HepG2 (cell line): ENCODE measurements at regions not wholly inside any gene's neighbourhood (a gene's known extent, or its start where the extent isn't known, plus 50 kb on each side); places are given as distances from the start of the nearest gene placed in this dataset.
"Not testable (repeated sequence)": the region's sequence is repeated elsewhere in the genome, so short reads cannot be mapped to it uniquely, and the experiment has no call there.

Experiments used
- ATAC-seq: fragments of 200-7000 bp; cut with Tn5 transposase; 3 replicates; pipeline ENCODE4 v1.9.1; 2020; ENCODE audit warnings: mild to moderate bottlenecking, moderate library complexity
- BruUV-seq: library from RNA; stranded (reverse); fragments of 400-500 nt; replicated peaks from 2 replicates; lab custom pipeline; 2021; lab: Mats Ljungman, UMichigan
- CTCF ChIA-PET: fragments of 300-600 bp; formaldehyde crosslinking; extraction: SDS; loops from one replicate; lab custom pipeline; 2021; ENCODE audit warnings: low total read pairs, inconsistent platforms, low intra/inter-chr PET ratio; lab: Yijun Ruan, JAX
- POLR2A ChIA-PET: fragments of 350-600 bp; sonication (Branson Sonifier 250); formaldehyde crosslinking; loops from one replicate; lab custom pipeline; 2020; ENCODE audit warnings: antibody characterized with exemption, inconsistent platforms; lab: Yijun Ruan, JAX
- DNase-seq: peaks from one replicate; pipeline ENCODE4 v3.0.0-alpha.2; 2015; ENCODE audit warnings: low spot score
- FAIRE-seq: peaks from 3 replicates; lab custom pipeline; 2011; peaks lifted over from hg19 to GRCh38; lab: Jason Lieb, UNC
- H2AFZ ChIP-seq: one replicate; pipeline ENCODE4 v1.6.1; 2011; ENCODE audit warnings: low read length, inconsistent platforms
- H3K27ac ChIP-seq: fragments of 300-600 bp; 3 replicates; pipeline ENCODE4 v1.8.0; 2011; ENCODE audit warnings: mixed run types, mild to moderate bottlenecking, mixed read lengths, low read length, inconsistent platforms; ENCODE audit not compliant: insufficient read depth; ENCODE audit errors: extremely low read length
- H3K27me3 ChIP-seq, 2 experiments: fragments of 200-600 bp in 1 of 2; 2 replicates in 1 of 2; 3 replicates in 1 of 2; pipeline versions ENCODE4 v1.6.0 to v1.8.0; 2011; ENCODE audit warnings: low read length in 2 of 2, mild to moderate bottlenecking in 2 of 2, moderate library complexity in 2 of 2, inconsistent platforms in 1 of 2; ENCODE audit not compliant: insufficient read depth in 2 of 2, control insufficient read depth in 1 of 2
- H3K36me3 ChIP-seq, 2 experiments: fragments of 200-600 bp in 1 of 2; replicated peaks in 1 of 2; 2 replicates in 1 of 2; 3 replicates in 1 of 2; pipeline versions ENCODE4 v1.5.1 to v1.8.0; 2011; ENCODE audit warnings: low read length in 2 of 2, inconsistent platforms in 1 of 2; ENCODE audit not compliant: insufficient read depth in 2 of 2, control insufficient read depth in 1 of 2
- H3K4me1 ChIP-seq: 2 replicates; pipeline ENCODE4 v1.5.1; 2012; ENCODE audit warnings: low read length, inconsistent platforms; ENCODE audit not compliant: insufficient read depth
- H3K4me2 ChIP-seq: 2 replicates; pipeline ENCODE4 v1.6.0; 2011; ENCODE audit warnings: low read depth, low read length, inconsistent platforms
- H3K4me3 ChIP-seq, 3 experiments: fragments of 200-600 bp in 1 of 3; sonication (generic), shearing (Covaris generic) in 1 of 3; replicated peaks in 1 of 3; 2 replicates each; pipeline ENCODE4 v1.5.1; 2011 to 2016; ENCODE audit warnings: low read length in 3 of 3, inconsistent platforms in 2 of 3, low read depth in 2 of 3, mild to moderate bottlenecking in 2 of 3, control low read depth in 1 of 3, mixed read lengths in 1 of 3; ENCODE audit not compliant: insufficient read depth in 1 of 3
- H3K79me2 ChIP-seq: one replicate; pipeline ENCODE4 v1.6.1; 2011; ENCODE audit warnings: low read length, inconsistent platforms; ENCODE audit not compliant: insufficient read depth
- H3K9ac ChIP-seq: 2 replicates; pipeline ENCODE4 v1.6.0; 2011; ENCODE audit warnings: mild to moderate bottlenecking, low read depth, low read length, inconsistent platforms; ENCODE audit not compliant: insufficient read depth
- H3K9me3 ChIP-seq: 2 replicates; pipeline ENCODE4 v1.5.1; 2012; ENCODE audit warnings: mild to moderate bottlenecking, low read length
- H4K20me1 ChIP-seq: 2 replicates; pipeline ENCODE4 v1.6.0; 2011; ENCODE audit warnings: inconsistent platforms, mild to moderate bottlenecking, low read length, moderate library complexity; ENCODE audit not compliant: insufficient read depth
- ATF1 ChIP-seq: IDR thresholded peaks from 2 replicates; pipeline ENCODE4 v1.6.1; 2016; ENCODE audit warnings: mild to moderate bottlenecking, control low read depth
- CENPT ChIP-seq: sonication (generic); formaldehyde crosslinking; IDR thresholded peaks from 2 replicates; pipeline ENCODE4 v1.8.0; 2022; ENCODE audit warnings: low read depth, mild to moderate bottlenecking, moderate library complexity, missing genetic modification reagents
- HOXA9 ChIP-seq: sonication (generic); formaldehyde crosslinking; IDR thresholded peaks from 2 replicates; pipeline ENCODE4 v1.8.1; 2022; ENCODE audit warnings: missing genetic modification reagents, mild to moderate bottlenecking, moderate library complexity, borderline replicate concordance
- KLF6 ChIP-seq: IDR thresholded peaks from 2 replicates; pipeline ENCODE4 v1.8.0; 2016; ENCODE audit warnings: missing biosample characterization, missing genetic modification reagents
- MED1 ChIP-seq: sonication (generic); formaldehyde crosslinking; IDR thresholded peaks from 2 replicates; pipeline ENCODE4 v1.4.0; 2020; ENCODE audit warnings: missing genetic modification reagents
- NFKBIZ ChIP-seq: IDR thresholded peaks from 2 replicates; pipeline ENCODE4 v1.6.1; 2018; ENCODE audit warnings: missing genetic modification reagents, missing compliant biosample characterization
- ZNF225 ChIP-seq: sonication (generic); formaldehyde crosslinking; IDR thresholded peaks from 2 replicates; pipeline ENCODE4 v1.4.0; 2020; ENCODE audit warnings: mild to moderate bottlenecking, missing genetic modification reagents
- ZNF331 ChIP-seq: sonication (generic); formaldehyde crosslinking; IDR thresholded peaks from 2 replicates; pipeline ENCODE4 v1.4.0; 2020; ENCODE audit warnings: missing genetic modification reagents
- ZNF430 ChIP-seq: sonication (generic); formaldehyde crosslinking; IDR thresholded peaks from 2 replicates; pipeline ENCODE4 v1.9.0; 2021; ENCODE audit warnings: mild to moderate bottlenecking, missing genetic modification reagents
- WGBS: methylation state at CpG from one replicate; pipeline ENCODE4 v1.1.6; 2017; ENCODE audit warnings: low lambda C conversion rate; 5-methylcytosine and 5-hydroxymethylcytosine counted together
- in situ Hi-C: cut with HindIII; loops from 2 replicates; pipeline ENCODE4 v1.10.0; 2017; ENCODE audit warnings: low pct_unique_long_range_greater_than_20kb; ENCODE audit not compliant: extremely low pct_ligation_motif_present
- intact Hi-C: fragments of 100-400 bp; cut with micrococcal nuclease; formaldehyde crosslinking; loops from one replicate; pipeline ENCODE4 v1.10.0; 2022; ENCODE audit not compliant: unreplicated experiment
- TF ChIP-seq, protein P1 (sequence below): sonication (generic); formaldehyde crosslinking; IDR thresholded peaks from 2 replicates; pipeline ENCODE4 v1.8.0; 2023; ENCODE audit warnings: mild to moderate bottlenecking, missing genetic modification reagents
- TF ChIP-seq, protein P2 (sequence below): sonication (generic); formaldehyde crosslinking; IDR thresholded peaks from 2 replicates; pipeline ENCODE4 v1.4.0; 2020; ENCODE audit warnings: missing genetic modification reagents
- TF ChIP-seq, protein P3 (sequence below): IDR thresholded peaks from 2 replicates; pipeline ENCODE4 v1.6.1; 2016; ENCODE audit warnings: missing compliant biosample characterization, missing genetic modification reagents, borderline replicate concordance

DNA sequence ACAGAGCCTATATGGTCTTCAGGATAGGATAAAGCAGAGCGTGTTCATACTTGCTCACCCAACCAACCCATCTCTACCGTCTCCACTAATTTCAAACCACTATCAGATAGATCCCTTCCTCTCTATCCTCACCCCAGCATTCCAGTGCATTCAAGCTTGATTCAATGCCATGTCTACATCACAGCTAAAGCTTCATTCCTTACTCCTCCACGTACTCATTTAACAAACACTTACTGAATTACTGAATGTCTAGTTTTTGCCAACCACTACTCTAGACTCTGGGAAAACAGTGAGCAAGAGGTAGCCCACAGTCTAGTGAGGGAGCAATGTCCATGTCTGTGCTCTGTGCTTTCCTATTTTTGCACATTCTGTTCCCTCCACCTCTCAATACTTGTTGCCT is 163.5 kb upstream of the MSX2 start:
- H3K27ac ChIP-seq: no peak overlapping the region
- no peak overlapping the region for H3K4me2 ChIP-seq
- no peaks in the 10 kb centered on the region for H4K20me1 ChIP-seq
- no peak overlapping the region for H3K9ac ChIP-seq
- H3K27me3 ChIP-seq: peaks cover 0 to 9% of the 10 kb centered on the region in 2 experiments; a peak in 1 of 5 replicates
- FAIRE-seq (no peak), DNase-seq (no peak), ATAC-seq (no peak)
- H3K9me3 ChIP-seq: no peaks in the 10 kb centered on the region
- no peaks in the 10 kb centered on the region for H3K79me2 ChIP-seq
- H2AFZ ChIP-seq: no peak overlapping the region
- ChIA-PET CTCF (no interaction called here), POLR2A (no interaction called here)
- in situ Hi-C loops: no loop called here
- TF ChIP-seq, protein P1, sequence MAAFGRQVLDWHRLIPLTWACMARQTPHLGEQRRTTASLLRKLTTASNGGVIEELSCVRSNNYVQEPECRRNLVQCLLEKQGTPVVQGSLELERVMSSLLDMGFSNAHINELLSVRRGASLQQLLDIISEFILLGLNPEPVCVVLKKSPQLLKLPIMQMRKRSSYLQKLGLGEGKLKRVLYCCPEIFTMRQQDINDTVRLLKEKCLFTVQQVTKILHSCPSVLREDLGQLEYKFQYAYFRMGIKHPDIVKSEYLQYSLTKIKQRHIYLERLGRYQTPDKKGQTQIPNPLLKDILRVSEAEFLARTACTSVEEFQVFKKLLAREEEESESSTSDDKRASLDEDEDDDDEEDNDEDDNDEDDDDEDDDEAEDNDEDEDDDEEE: no peak
- TF ChIP-seq ZNF331 (CRISPR knock-in tag) (no peak), CENPT (CRISPR knock-in tag) (no peak), ATF1 (CRISPR knock-in tag) (no peak), MED1 (CRISPR knock-in tag) (no peak), KLF6 (no peak), HOXA9 (no peak), ZNF430 (no peak), NFKBIZ (no peak), ZNF225 (no peak)
- TF ChIP-seq, protein P2, sequence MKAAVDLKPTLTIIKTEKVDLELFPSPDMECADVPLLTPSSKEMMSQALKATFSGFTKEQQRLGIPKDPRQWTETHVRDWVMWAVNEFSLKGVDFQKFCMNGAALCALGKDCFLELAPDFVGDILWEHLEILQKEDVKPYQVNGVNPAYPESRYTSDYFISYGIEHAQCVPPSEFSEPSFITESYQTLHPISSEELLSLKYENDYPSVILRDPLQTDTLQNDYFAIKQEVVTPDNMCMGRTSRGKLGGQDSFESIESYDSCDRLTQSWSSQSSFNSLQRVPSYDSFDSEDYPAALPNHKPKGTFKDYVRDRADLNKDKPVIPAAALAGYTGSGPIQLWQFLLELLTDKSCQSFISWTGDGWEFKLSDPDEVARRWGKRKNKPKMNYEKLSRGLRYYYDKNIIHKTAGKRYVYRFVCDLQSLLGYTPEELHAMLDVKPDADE: no peak
- TF ChIP-seq, protein P3, sequence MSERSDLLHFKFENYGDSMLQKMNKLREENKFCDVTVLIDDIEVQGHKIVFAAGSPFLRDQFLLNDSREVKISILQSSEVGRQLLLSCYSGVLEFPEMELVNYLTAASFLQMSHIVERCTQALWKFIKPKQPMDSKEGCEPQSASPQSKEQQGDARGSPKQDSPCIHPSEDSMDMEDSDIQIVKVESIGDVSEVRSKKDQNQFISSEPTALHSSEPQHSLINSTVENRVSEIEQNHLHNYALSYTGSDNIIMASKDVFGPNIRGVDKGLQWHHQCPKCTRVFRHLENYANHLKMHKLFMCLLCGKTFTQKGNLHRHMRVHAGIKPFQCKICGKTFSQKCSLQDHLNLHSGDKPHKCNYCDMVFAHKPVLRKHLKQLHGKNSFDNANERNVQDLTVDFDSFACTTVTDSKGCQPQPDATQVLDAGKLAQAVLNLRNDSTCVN (CRISPR knock-in tag): no peak
- H3K36me3 ChIP-seq: no peaks in the 10 kb centered on the region
- H3K4me1 ChIP-seq: no peaks in the 10 kb centered on the region
- intact Hi-C loops: no loop called here
- BruUV-seq: no TSS peak
- WGBS: 17% methylated on average over 3 of the region's 3 CpGs
- no peak overlapping the region for H3K4me3 ChIP-seq

DNA sequence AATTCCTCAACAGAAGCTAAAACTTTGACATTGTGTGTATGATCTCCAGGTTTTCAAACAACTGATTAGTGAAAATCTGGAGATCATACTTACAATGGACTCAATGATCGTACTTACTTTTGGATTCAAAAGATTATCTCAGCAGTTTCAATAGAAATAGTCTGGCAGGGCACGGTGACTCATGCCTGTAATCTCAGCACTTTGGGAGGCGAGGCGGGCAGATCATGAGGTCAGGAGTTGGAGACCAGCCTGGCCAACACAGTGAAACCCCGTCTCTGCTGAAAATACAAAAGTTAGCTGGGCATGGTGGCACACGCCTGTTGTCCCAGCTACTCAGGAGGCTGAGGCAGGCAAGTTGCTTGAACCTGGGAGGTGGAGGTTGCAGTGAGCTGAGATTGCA is 161.3 kb upstream of the MSX2 start:
- in situ Hi-C loops, H3K9me3 ChIP-seq, H3K4me1 ChIP-seq, H3K36me3 ChIP-seq, H4K20me1 ChIP-seq, H3K4me2 ChIP-seq, CTCF ChIA-PET, H3K4me3 ChIP-seq, H3K79me2 ChIP-seq, POLR2A ChIA-PET, FAIRE-seq, BruUV-seq, H3K27ac ChIP-seq, H2AFZ ChIP-seq, H3K27me3 ChIP-seq, H3K9ac ChIP-seq, intact Hi-C loops, ATAC-seq, DNase-seq: not testable (repeated sequence)
- 21% methylated on average over 3 of the region's 6 CpGs for WGBS
